ENCODE measurements at regions not wholly inside any gene's neighbourhood (a gene's known extent, or its start where the extent isn't known, plus 50 kb on each side); places are given as distances from the start of the nearest gene placed in this dataset.

GRCh38 chr12:81962126-81962856 lies 203.1 kb upstream of the PPFIA2 start:
- no peak for DNase-seq (ENCODE audit: low read depth in 1 of 2, low spot score in 1 of 2)

- DNase-seq (ENCODE audit: low read depth in 1 of 2, low spot score in 1 of 2), result no peak
These were observed 199.3 kb upstream of the PPFIA2 start for GRCh38 chr12:81958406-81958805.

- DNase-seq (ENCODE audit: low read depth in 1 of 2, low spot score in 1 of 2), result no peak
These were observed 198.5 kb upstream of the PPFIA2 start for GRCh38 chr12:81957631-81958030.

- DNase-seq (ENCODE audit: low read depth in 1 of 2, low spot score in 1 of 2), result no peak
These were observed 197.3 kb upstream of the PPFIA2 start for GRCh38 chr12:81956468-81956860.

GRCh38 chr12:81953541-81953940 lies 194.4 kb upstream of the PPFIA2 start:
- DNase-seq (ENCODE audit: low read depth in 1 of 2, low spot score in 1 of 2), result no peak

GRCh38 chr12:81950871-81951270 lies 191.7 kb upstream of the PPFIA2 start:
- DNase-seq (ENCODE audit: low read depth in 1 of 2, low spot score in 1 of 2), result no peak

GRCh38 chr12:81949841-81950308 lies 190.7 kb upstream of the PPFIA2 start:
- DNase-seq (ENCODE audit: low read depth in 1 of 2, low spot score in 1 of 2), result no peak

- no peak for DNase-seq (ENCODE audit: low read depth in 1 of 2, low spot score in 1 of 2)
These were observed 190.3 kb upstream of the PPFIA2 start for GRCh38 chr12:81949416-81949815.

GRCh38 chr12:81944886-81945285 lies 185.7 kb upstream of the PPFIA2 start:
- no peak for DNase-seq (ENCODE audit: low read depth in 1 of 2, low spot score in 1 of 2)

GRCh38 chr12:81942594-81942993 lies 183.4 kb upstream of the PPFIA2 start:
- no peak for DNase-seq (ENCODE audit: low read depth in 1 of 2, low spot score in 1 of 2)

- no peak for DNase-seq (ENCODE audit: low read depth in 1 of 2, low spot score in 1 of 2)
These were observed 170.9 kb upstream of the PPFIA2 start for GRCh38 chr12:81930037-81930436.

- DNase-seq (ENCODE audit: low read depth in 1 of 2, low spot score in 1 of 2), result no peak
These were observed 137.6 kb upstream of the PPFIA2 start for GRCh38 chr12:81896771-81897170.

GRCh38 chr12:81888961-81889360 lies 129.8 kb upstream of the PPFIA2 start:
- no peak for DNase-seq (ENCODE audit: low read depth in 1 of 2, low spot score in 1 of 2)

- DNase-seq (ENCODE audit: low read depth in 1 of 2, low spot score in 1 of 2), result no peak
These were observed 129.1 kb upstream of the PPFIA2 start for GRCh38 chr12:81888106-81888740.

- no peak for DNase-seq (ENCODE audit: low read depth in 1 of 2, low spot score in 1 of 2)
These were observed 115.4 kb upstream of the PPFIA2 start for GRCh38 chr12:81874586-81874985.

GRCh38 chr12:81874166-81874565 lies 115.0 kb upstream of the PPFIA2 start:
- no peak for DNase-seq (ENCODE audit: low read depth in 1 of 2, low spot score in 1 of 2)

- no peak for DNase-seq (ENCODE audit: low read depth in 1 of 2, low spot score in 1 of 2)
These were observed 113.2 kb upstream of the PPFIA2 start for GRCh38 chr12:81872400-81872799.

- DNase-seq (ENCODE audit: low read depth in 1 of 2, low spot score in 1 of 2), result no peak
These were observed 106.9 kb upstream of the PPFIA2 start for GRCh38 chr12:81866081-81866480.

- no peak for DNase-seq (ENCODE audit: low read depth in 1 of 2, low spot score in 1 of 2)
These were observed 104.3 kb upstream of the PPFIA2 start for GRCh38 chr12:81863406-81863805.

GRCh38 chr12:81859521-81859920 lies 100.4 kb upstream of the PPFIA2 start:
- no peak for DNase-seq (ENCODE audit: low read depth in 1 of 2, low spot score in 1 of 2)

GRCh38 chr12:81843599-81843998 lies 84.4 kb upstream of the PPFIA2 start:
- DNase-seq (ENCODE audit: low read depth in 1 of 2, low spot score in 1 of 2), result no peak

GRCh38 chr12:81835783-81836182 lies 76.6 kb upstream of the PPFIA2 start:
- peak in 1 of 2 donors; percentile 34 for DNase-seq (ENCODE audit: low read depth in 1 of 2, low spot score in 1 of 2)
